H1 (cell line): ENCODE measurements at regions not wholly inside any gene's neighbourhood (a gene's known extent, or its start where the extent isn't known, plus 50 kb on each side); places are given as distances from the start of the nearest gene placed in this dataset.

Experiments
- CTCF ChIA-PET: fragments of 300-600 bp; sonication (Branson Sonifier 250); formaldehyde crosslinking; loops from one replicate; lab custom pipeline; 2021; ENCODE audit not compliant: partially characterized antibody; lab: Charles Lee
- POLR2A ChIA-PET: fragments of 300-600 bp; sonication (Branson Sonifier 250); formaldehyde crosslinking; loops from one replicate; lab custom pipeline; 2021; ENCODE audit warnings: inconsistent platforms; ENCODE audit not compliant: partially characterized antibody; lab: Charles Lee
- DNase-seq, 2 experiments: peaks; one replicate each; pipeline versions ENCODE4 v3.0.0 to v3.0.0-alpha.2; 2010 to 2022; ENCODE audit warnings: low spot score in 2 of 2, low read depth in 1 of 2, mixed read lengths in 1 of 2
- FAIRE-seq: peaks from 2 replicates; lab custom pipeline; 2011; peaks lifted over from hg19 to GRCh38; lab: Jason Lieb, UNC
- H2AFZ ChIP-seq: 2 replicates; pipeline ENCODE4 v1.8.1; 2012; ENCODE audit warnings: low read length, inconsistent platforms
- H2AK5ac ChIP-seq: 2 replicates; pipeline ENCODE4 v1.6.1; 2013; ENCODE audit warnings: low read depth, low read length
- H2BK120ac ChIP-seq: replicated peaks from 2 replicates; pipeline ENCODE3; 2013; ENCODE audit warnings: low read depth, low read length, inconsistent platforms
- H2BK12ac ChIP-seq: 2 replicates; pipeline ENCODE4 v1.6.1; 2013; ENCODE audit warnings: low read depth, low read length
- H2BK15ac ChIP-seq: 2 replicates; pipeline ENCODE4 v1.6.1; 2013; ENCODE audit warnings: low read length
- H2BK20ac ChIP-seq: 2 replicates; pipeline ENCODE4 v1.6.1; 2013; ENCODE audit warnings: low read length
- H2BK5ac ChIP-seq: 2 replicates; pipeline ENCODE4 v1.6.1; 2013; ENCODE audit warnings: low read depth, low read length
- H3K14ac ChIP-seq: 2 replicates; pipeline ENCODE4 v1.6.1; 2013; ENCODE audit warnings: inconsistent platforms; ENCODE audit not compliant: insufficient read length
- H3K18ac ChIP-seq: 2 replicates; pipeline ENCODE4 v1.6.1; 2013; ENCODE audit warnings: low read length; ENCODE audit errors: extremely low read depth
- H3K23ac ChIP-seq: 2 replicates; pipeline ENCODE4 v1.6.1; 2013; ENCODE audit warnings: inconsistent platforms; ENCODE audit not compliant: insufficient read length
- H3K23me2 ChIP-seq: 2 replicates; pipeline ENCODE4 v1.6.1; 2013; ENCODE audit warnings: low read depth, low read length
- H3K27ac ChIP-seq: 2 replicates; pipeline ENCODE4 v1.6.1; 2011; ENCODE audit warnings: low read depth, low read length, inconsistent platforms
- H3K27me3 ChIP-seq, 4 experiments: replicated peaks in 1 of 4; 1 replicate in 1 of 4; 2 replicates in 3 of 4; pipeline versions ENCODE4 v1.6.1 to v1.8.1; 2011 to 2013; ENCODE audit warnings: low read length in 3 of 4, mild to moderate bottlenecking in 3 of 4, inconsistent platforms in 2 of 4, mixed read lengths in 2 of 4, moderate library complexity in 1 of 4; ENCODE audit not compliant: control insufficient read depth in 3 of 4, insufficient read depth in 3 of 4; ENCODE audit errors: extremely low read depth in 1 of 4
- H3K36me3 ChIP-seq, 4 experiments: 2 replicates each; pipeline versions ENCODE4 v1.6.1 to v1.8.1; 2011 to 2013; ENCODE audit warnings: mild to moderate bottlenecking in 4 of 4, low read length in 3 of 4, moderate library complexity in 2 of 4, control low read depth in 1 of 4, inconsistent platforms in 1 of 4; ENCODE audit not compliant: insufficient read depth in 4 of 4, control insufficient read depth in 2 of 4
- H3K4ac ChIP-seq: replicated peaks from 2 replicates; pipeline ENCODE3; 2013; ENCODE audit warnings: low read length, low read depth, mixed read lengths, inconsistent platforms; ENCODE audit not compliant: insufficient read length
- H3K4me1 ChIP-seq, 4 experiments: replicated peaks in 1 of 4; 1 replicate in 1 of 4; 2 replicates in 3 of 4; pipeline versions ENCODE4 v1.6.1 to v1.8.1; 2011 to 2013; ENCODE audit warnings: low read length in 3 of 4, inconsistent platforms in 2 of 4, mixed read lengths in 1 of 4; ENCODE audit not compliant: insufficient read depth in 4 of 4, control insufficient read depth in 3 of 4
- H3K4me2 ChIP-seq, 2 experiments: 2 replicates each; pipeline versions ENCODE4 v1.6.1 to v1.8.1; 2011 to 2013; ENCODE audit warnings: low read depth in 2 of 2, low read length in 2 of 2, control low read depth in 1 of 2, inconsistent platforms in 1 of 2, mild to moderate bottlenecking in 1 of 2; ENCODE audit not compliant: insufficient read depth in 1 of 2
- H3K4me3 ChIP-seq, 4 experiments: fragments of 200-600, 300-600 bp in 1 of 4; sonication (generic), shearing (Covaris generic), sonication (Bioruptor Twin) in 1 of 4; 2 replicates each; pipeline versions ENCODE4 v1.5.1 to v1.8.1; 2011 to 2016; ENCODE audit warnings: low read length in 4 of 4, low read depth in 3 of 4, control low read depth in 2 of 4, inconsistent platforms in 2 of 4, mild to moderate bottlenecking in 2 of 4, mixed read lengths in 1 of 4, moderate library complexity in 1 of 4; ENCODE audit not compliant: insufficient read depth in 2 of 4; ENCODE audit errors: extremely low read depth in 1 of 4
- H3K56ac ChIP-seq: replicated peaks from 2 replicates; pipeline ENCODE3; 2013; ENCODE audit warnings: low read depth, mild to moderate bottlenecking, mixed read lengths, low read length, inconsistent platforms; ENCODE audit not compliant: insufficient read length
- H3K79me1 ChIP-seq: 2 replicates; pipeline ENCODE4 v1.6.1; 2013; ENCODE audit warnings: low read depth, low read length, control low read depth
- H3K79me2 ChIP-seq, 2 experiments: 2 replicates each; pipeline versions ENCODE4 v1.6.1 to v1.8.1; 2012 to 2013; ENCODE audit warnings: low read length in 2 of 2, mild to moderate bottlenecking in 2 of 2, inconsistent platforms in 1 of 2; ENCODE audit not compliant: insufficient read depth in 2 of 2, control insufficient read depth in 1 of 2
- H3K9ac ChIP-seq, 4 experiments: replicated peaks in 1 of 4; 1 replicate in 1 of 4; 2 replicates in 3 of 4; pipeline versions ENCODE4 v1.6.1 to v1.8.1; 2011 to 2013; ENCODE audit warnings: low read depth in 3 of 4, low read length in 3 of 4, control low read depth in 2 of 4, mild to moderate bottlenecking in 2 of 4, moderate library complexity in 2 of 4, inconsistent platforms in 1 of 4; ENCODE audit errors: extremely low read depth in 1 of 4
- H3K9me3 ChIP-seq, 2 experiments: 2 replicates each; pipeline versions ENCODE4 v1.6.1 to v1.8.1; 2012 to 2013; ENCODE audit warnings: mild to moderate bottlenecking in 2 of 2, moderate library complexity in 2 of 2, control low read depth in 1 of 2, inconsistent platforms in 1 of 2, low read depth in 1 of 2, low read length in 1 of 2, mixed read lengths in 1 of 2; ENCODE audit not compliant: insufficient read depth in 2 of 2
- H4K20me1 ChIP-seq, 2 experiments: replicated peaks in 1 of 2; 2 replicates each; pipeline versions ENCODE3 to v1.8.1; 2011 to 2013; ENCODE audit warnings: inconsistent platforms in 2 of 2, low read length in 2 of 2, mild to moderate bottlenecking in 1 of 2; ENCODE audit not compliant: insufficient read depth in 2 of 2, control insufficient read depth in 1 of 2
- H4K5ac ChIP-seq: 2 replicates; pipeline ENCODE4 v1.6.1; 2013; ENCODE audit warnings: low read length, low read depth, mixed read lengths, inconsistent platforms; ENCODE audit not compliant: insufficient read length
- H4K8ac ChIP-seq: 2 replicates; pipeline ENCODE4 v1.8.0; 2013; ENCODE audit warnings: mild to moderate bottlenecking, moderate library complexity, low read length, inconsistent platforms; ENCODE audit not compliant: insufficient read depth; ENCODE audit errors: extremely low read depth
- H4K91ac ChIP-seq: replicated peaks from 2 replicates; pipeline ENCODE3; 2013; ENCODE audit warnings: low read length, mixed read lengths, inconsistent platforms; ENCODE audit not compliant: insufficient read length
- BACH1 ChIP-seq: IDR thresholded peaks from 2 replicates; pipeline ENCODE4 v1.6.1; 2012; ENCODE audit warnings: low read length, improper control_type of control experiment
- HDAC6 ChIP-seq: IDR thresholded peaks from one replicate; pipeline ENCODE4 v1.7.1; 2012; ENCODE audit warnings: low read depth, mild to moderate bottlenecking, inconsistent platforms, low read length, moderate library complexity
- JUND ChIP-seq: IDR thresholded peaks from 2 replicates; pipeline ENCODE4 v1.6.1; 2011; ENCODE audit warnings: mild to moderate bottlenecking, improper control_type of control experiment, low read length
- KDM4A ChIP-seq: IDR thresholded peaks from one replicate; pipeline ENCODE4 v1.7.1; 2012; ENCODE audit warnings: low read depth, mild to moderate bottlenecking, moderate library complexity, low read length, inconsistent platforms; ENCODE audit not compliant: severe bottlenecking
- TCF12 ChIP-seq: IDR thresholded peaks from 2 replicates; pipeline ENCODE4 v1.6.1; 2011; ENCODE audit warnings: low read depth, mild to moderate bottlenecking, low read length
- WGBS, 2 experiments: shearing (Covaris generic) in 1 of 2; methylation state at CpG; one replicate each; pipeline versions ENCODE4 v1.1.6 to v1.1.7; 2013 to 2015; ENCODE audit warnings: low lambda C conversion rate in 2 of 2, mixed read lengths in 2 of 2, inconsistent platforms in 1 of 2, low coverage in 1 of 2, missing lambda C conversion rate in 1 of 2; ENCODE audit not compliant: insufficient replicate concordance in 2 of 2, insufficient coverage in 1 of 2, insufficient read length in 1 of 2; ENCODE audit errors: extremely low coverage in 1 of 2, missing lambda C conversion rate in 1 of 2; 5-methylcytosine and 5-hydroxymethylcytosine counted together

- Histone ChIP-seq H3K9ac (no peak overlapping the region), H3K79me1 (no peaks in the 10 kb centered on the region), H4K5ac (no peak overlapping the region), H3K36me3 (no peaks in the 10 kb centered on the region), H2BK5ac (no peak overlapping the region), H3K79me2 (no peaks in the 10 kb centered on the region), H3K56ac (no peak overlapping the region), H3K14ac (no peak overlapping the region), H3K4me1 (no peaks in the 10 kb centered on the region; a peak in 1 of 7 replicates), H3K18ac (no peak overlapping the region), H3K27me3 (no peaks in the 10 kb centered on the region), H3K9me3 (no peaks in the 10 kb centered on the region), H2AFZ (no peak overlapping the region), H2BK15ac (no peak overlapping the region), H3K27ac (no peak overlapping the region), H2AK5ac (no peak overlapping the region), H2BK20ac (no peak overlapping the region), H3K4ac (no peak overlapping the region), H3K4me3 (no peak overlapping the region), H2BK120ac (no peak overlapping the region), H3K23ac (no peak overlapping the region), H2BK12ac (no peak overlapping the region), H4K20me1 (no peaks in the 10 kb centered on the region), H3K4me2 (no peak overlapping the region), H4K91ac (no peak overlapping the region), H4K8ac (no peak overlapping the region), H3K23me2 (no peaks in the 10 kb centered on the region)
- no peak for DNase-seq
- CTCF ChIA-PET = no interaction called here
- WGBS, 2 experiments = 79% methylated on average over 2 of the region's 2 CpGs; no CpG with 5 or more reads in 1 of the 2 experiments
- POLR2A ChIA-PET = no interaction called here
- no peak for FAIRE-seq
- TF ChIP-seq JUND (no peak), TCF12 (no peak), HDAC6 (no peak), KDM4A (no peak), BACH1 (no peak)
Observed at GRCh38 chr6:126440923-126441322, 101.0 kb downstream of the CENPW start.
